ENCODE measurements at regions not wholly inside any gene's neighbourhood (a gene's known extent, or its start where the extent isn't known, plus 50 kb on each side); places are given as distances from the start of the nearest gene placed in this dataset.

GRCh38 chr4:149175549-149175948 lies 640.1 kb downstream of the IQCM start:
- DNase-seq (ENCODE audit: low spot score) (no peak), ATAC-seq (ENCODE audit: insufficient number of reproducible peaks, low FRiP score, low read depth) (no peak)
- no peak for TF ChIP-seq CTCF (IDR thresholded peaks at IDR 0.05)
- Histone ChIP-seq H3K9me3 (no peaks in the 10 kb centered on the region), H3K4me1 (ENCODE audit: control insufficient read depth in 1 of 2, low read depth in 2 of 2) (no peaks in the 10 kb centered on the region), H3K36me3 (no peaks in the 10 kb centered on the region), H3K4me3 (no peak overlapping the region), H3K27ac (no peak overlapping the region), H3K27me3 (replicated peaks; ENCODE audit: insufficient read depth) (no peaks in the 10 kb centered on the region)

GRCh38 chr4:149173241-149174013 lies 642.2 kb downstream of the IQCM start:
- Histone ChIP-seq H3K4me3 (no peak overlapping the region), H3K4me1 (ENCODE audit: control insufficient read depth in 1 of 2, low read depth in 2 of 2) (no peaks in the 10 kb centered on the region), H3K9me3 (no peaks in the 10 kb centered on the region), H3K27ac (no peak overlapping the region), H3K36me3 (no peaks in the 10 kb centered on the region), H3K27me3 (replicated peaks; ENCODE audit: insufficient read depth) (no peaks in the 10 kb centered on the region)
- ATAC-seq (ENCODE audit: insufficient number of reproducible peaks, low FRiP score, low read depth) = no peak
- DNase-seq (ENCODE audit: low spot score) = no peak
- TF ChIP-seq CTCF (IDR thresholded peaks at IDR 0.05) = no peak

- DNase-seq (ENCODE audit: low spot score) (no peak), ATAC-seq (ENCODE audit: insufficient number of reproducible peaks, low FRiP score, low read depth) (no peak)
- no peak overlapping the region for H3K27ac ChIP-seq
- H3K36me3 ChIP-seq = no peaks in the 10 kb centered on the region
- H3K27me3 ChIP-seq (replicated peaks; ENCODE audit: insufficient read depth) = no peaks in the 10 kb centered on the region
- peaks cover 0 to 4% of the 10 kb centered on the region in 2 donors for H3K4me1 ChIP-seq (ENCODE audit: control insufficient read depth in 1 of 2, low read depth in 2 of 2)
- no peak overlapping the region for H3K4me3 ChIP-seq
- no peaks in the 10 kb centered on the region for H3K9me3 ChIP-seq
- TF ChIP-seq CTCF (IDR thresholded peaks at IDR 0.05) = no peak
These were observed 647.0 kb downstream of the IQCM start for GRCh38 chr4:149168645-149169044.

- DNase-seq (ENCODE audit: low spot score) (no peak), ATAC-seq (ENCODE audit: insufficient number of reproducible peaks, low FRiP score, low read depth) (no peak)
- H3K4me3 ChIP-seq = no peak overlapping the region
- peaks cover 0 to 4% of the 10 kb centered on the region in 2 donors for H3K4me1 ChIP-seq (ENCODE audit: control insufficient read depth in 1 of 2, low read depth in 2 of 2)
- H3K27ac ChIP-seq = no peak overlapping the region
- H3K9me3 ChIP-seq = no peaks in the 10 kb centered on the region
- no peaks in the 10 kb centered on the region for H3K27me3 ChIP-seq (replicated peaks; ENCODE audit: insufficient read depth)
- H3K36me3 ChIP-seq = no peaks in the 10 kb centered on the region
- no peak for TF ChIP-seq CTCF (IDR thresholded peaks at IDR 0.05)
These were observed 648.8 kb downstream of the IQCM start for GRCh38 chr4:149166876-149167275.

GRCh38 chr4:149166365-149166764 lies 649.3 kb downstream of the IQCM start:
- TF ChIP-seq CTCF (IDR thresholded peaks at IDR 0.05) = no peak
- H3K27me3 ChIP-seq (replicated peaks; ENCODE audit: insufficient read depth) = no peaks in the 10 kb centered on the region
- no peak overlapping the region for H3K4me3 ChIP-seq
- ATAC-seq (ENCODE audit: insufficient number of reproducible peaks, low FRiP score, low read depth) = no peak
- no peaks in the 10 kb centered on the region for H3K36me3 ChIP-seq
- H3K27ac ChIP-seq = no peak overlapping the region
- H3K4me1 ChIP-seq (ENCODE audit: control insufficient read depth in 1 of 2, low read depth in 2 of 2) = peaks cover 0 to 4% of the 10 kb centered on the region in 2 donors
- H3K9me3 ChIP-seq = no peaks in the 10 kb centered on the region
- DNase-seq (ENCODE audit: low spot score) = no peak

Measured in thoracic aorta (tissue), 2 donors.